ENCODE measurements at regions not wholly inside any gene's neighbourhood (a gene's known extent, or its start where the extent isn't known, plus 50 kb on each side); places are given as distances from the start of the nearest gene placed in this dataset.

DNA sequence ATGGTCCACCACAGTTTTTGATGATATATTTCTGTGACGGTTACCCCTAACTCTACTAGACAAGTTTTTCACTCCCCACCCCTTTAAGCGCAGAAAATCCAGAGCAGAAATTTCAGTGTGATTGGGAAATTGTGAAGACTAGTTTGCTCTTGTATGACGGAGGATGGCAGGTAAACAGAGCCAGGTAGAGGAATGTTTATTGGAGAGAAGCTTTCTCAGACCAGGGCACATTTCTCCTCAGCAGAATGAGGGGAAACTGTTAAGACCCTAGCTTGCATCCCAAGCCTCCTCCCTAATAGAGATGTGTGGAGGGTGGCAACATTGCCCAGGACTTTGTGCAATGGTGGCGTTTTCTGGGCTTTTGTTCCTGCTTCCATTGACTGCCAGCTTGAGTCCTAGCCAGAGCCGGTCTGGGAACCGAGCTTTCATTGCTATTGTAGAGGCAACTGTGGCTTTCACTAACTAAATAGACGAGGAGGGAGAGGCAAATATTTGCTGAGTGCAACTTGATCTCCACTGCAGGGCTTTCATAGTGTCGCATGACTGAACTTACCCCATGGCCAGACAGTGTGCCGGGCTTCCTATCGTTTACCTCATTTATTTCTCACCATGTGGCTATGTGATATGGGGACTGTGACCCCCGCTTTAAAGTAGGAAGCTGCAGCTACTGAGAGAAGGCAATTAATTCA is 159.6 kb upstream of the MPHOSPH6 start (continued):
- TF ChIP-seq, protein P1, sequence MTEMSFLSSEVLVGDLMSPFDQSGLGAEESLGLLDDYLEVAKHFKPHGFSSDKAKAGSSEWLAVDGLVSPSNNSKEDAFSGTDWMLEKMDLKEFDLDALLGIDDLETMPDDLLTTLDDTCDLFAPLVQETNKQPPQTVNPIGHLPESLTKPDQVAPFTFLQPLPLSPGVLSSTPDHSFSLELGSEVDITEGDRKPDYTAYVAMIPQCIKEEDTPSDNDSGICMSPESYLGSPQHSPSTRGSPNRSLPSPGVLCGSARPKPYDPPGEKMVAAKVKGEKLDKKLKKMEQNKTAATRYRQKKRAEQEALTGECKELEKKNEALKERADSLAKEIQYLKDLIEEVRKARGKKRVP (CRISPR knock-in tag; IDR thresholded peaks at IDR 0.05), result peak in 1 of 2 experiments; percentile 95; a peak in 2 of 4 replicates
- TF ChIP-seq ZNF207 (IDR thresholded peaks at IDR 0.05; ENCODE audit: borderline replicate concordance) (no peak), CBX1 (IDR thresholded peaks at IDR 0.05; ENCODE audit: low read depth) (peak; percentile 33), ZIK1 (CRISPR knock-in tag; IDR thresholded peaks at IDR 0.05; ENCODE audit: borderline replicate concordance, low read depth) (no peak), JUNB (CRISPR knock-in tag; IDR thresholded peaks at IDR 0.05; ENCODE audit: borderline replicate concordance) (no peak), MXI1 (IDR thresholded peaks at IDR 0.05; ENCODE audit: borderline replicate concordance, low read depth, low read length) (0 out of 3 replicates have a peak, but pooled peaks have one; percentile 26), PHF21A (CRISPR knock-in tag; IDR thresholded peaks at IDR 0.05) (peak; percentile 25; the same call in 1 of the 2 replicates), ZNF34 (CRISPR knock-in tag; IDR thresholded peaks at IDR 0.05; ENCODE audit: borderline replicate concordance) (0 out of 2 replicates have a peak, but pooled peaks have one; percentile 65), ZNF644 (CRISPR knock-in tag; IDR thresholded peaks at IDR 0.05; ENCODE audit: low read depth) (peak; percentile 96), TAF1 (CRISPR knock-in tag; IDR thresholded peaks at IDR 0.05) (no peak), ZNF10 (CRISPR knock-in tag; IDR thresholded peaks at IDR 0.05; ENCODE audit: borderline replicate concordance, low read depth) (no peak)
- TF ChIP-seq, protein P2, sequence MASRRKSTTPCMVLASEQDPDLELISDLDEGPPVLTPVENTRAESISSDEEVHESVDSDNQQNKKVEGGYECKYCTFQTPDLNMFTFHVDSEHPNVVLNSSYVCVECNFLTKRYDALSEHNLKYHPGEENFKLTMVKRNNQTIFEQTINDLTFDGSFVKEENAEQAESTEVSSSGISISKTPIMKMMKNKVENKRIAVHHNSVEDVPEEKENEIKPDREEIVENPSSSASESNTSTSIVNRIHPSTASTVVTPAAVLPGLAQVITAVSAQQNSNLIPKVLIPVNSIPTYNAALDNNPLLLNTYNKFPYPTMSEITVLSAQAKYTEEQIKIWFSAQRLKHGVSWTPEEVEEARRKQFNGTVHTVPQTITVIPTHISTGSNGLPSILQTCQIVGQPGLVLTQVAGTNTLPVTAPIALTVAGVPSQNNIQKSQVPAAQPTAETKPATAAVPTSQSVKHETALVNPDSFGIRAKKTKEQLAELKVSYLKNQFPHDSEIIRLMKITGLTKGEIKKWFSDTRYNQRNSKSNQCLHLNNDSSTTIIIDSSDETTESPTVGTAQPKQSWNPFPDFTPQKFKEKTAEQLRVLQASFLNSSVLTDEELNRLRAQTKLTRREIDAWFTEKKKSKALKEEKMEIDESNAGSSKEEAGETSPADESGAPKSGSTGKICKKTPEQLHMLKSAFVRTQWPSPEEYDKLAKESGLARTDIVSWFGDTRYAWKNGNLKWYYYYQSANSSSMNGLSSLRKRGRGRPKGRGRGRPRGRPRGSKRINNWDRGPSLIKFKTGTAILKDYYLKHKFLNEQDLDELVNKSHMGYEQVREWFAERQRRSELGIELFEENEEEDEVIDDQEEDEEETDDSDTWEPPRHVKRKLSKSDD (CRISPR knock-in tag; IDR thresholded peaks at IDR 0.05; ENCODE audit: low read depth), result no peak
- TF ChIP-seq, protein P3, sequence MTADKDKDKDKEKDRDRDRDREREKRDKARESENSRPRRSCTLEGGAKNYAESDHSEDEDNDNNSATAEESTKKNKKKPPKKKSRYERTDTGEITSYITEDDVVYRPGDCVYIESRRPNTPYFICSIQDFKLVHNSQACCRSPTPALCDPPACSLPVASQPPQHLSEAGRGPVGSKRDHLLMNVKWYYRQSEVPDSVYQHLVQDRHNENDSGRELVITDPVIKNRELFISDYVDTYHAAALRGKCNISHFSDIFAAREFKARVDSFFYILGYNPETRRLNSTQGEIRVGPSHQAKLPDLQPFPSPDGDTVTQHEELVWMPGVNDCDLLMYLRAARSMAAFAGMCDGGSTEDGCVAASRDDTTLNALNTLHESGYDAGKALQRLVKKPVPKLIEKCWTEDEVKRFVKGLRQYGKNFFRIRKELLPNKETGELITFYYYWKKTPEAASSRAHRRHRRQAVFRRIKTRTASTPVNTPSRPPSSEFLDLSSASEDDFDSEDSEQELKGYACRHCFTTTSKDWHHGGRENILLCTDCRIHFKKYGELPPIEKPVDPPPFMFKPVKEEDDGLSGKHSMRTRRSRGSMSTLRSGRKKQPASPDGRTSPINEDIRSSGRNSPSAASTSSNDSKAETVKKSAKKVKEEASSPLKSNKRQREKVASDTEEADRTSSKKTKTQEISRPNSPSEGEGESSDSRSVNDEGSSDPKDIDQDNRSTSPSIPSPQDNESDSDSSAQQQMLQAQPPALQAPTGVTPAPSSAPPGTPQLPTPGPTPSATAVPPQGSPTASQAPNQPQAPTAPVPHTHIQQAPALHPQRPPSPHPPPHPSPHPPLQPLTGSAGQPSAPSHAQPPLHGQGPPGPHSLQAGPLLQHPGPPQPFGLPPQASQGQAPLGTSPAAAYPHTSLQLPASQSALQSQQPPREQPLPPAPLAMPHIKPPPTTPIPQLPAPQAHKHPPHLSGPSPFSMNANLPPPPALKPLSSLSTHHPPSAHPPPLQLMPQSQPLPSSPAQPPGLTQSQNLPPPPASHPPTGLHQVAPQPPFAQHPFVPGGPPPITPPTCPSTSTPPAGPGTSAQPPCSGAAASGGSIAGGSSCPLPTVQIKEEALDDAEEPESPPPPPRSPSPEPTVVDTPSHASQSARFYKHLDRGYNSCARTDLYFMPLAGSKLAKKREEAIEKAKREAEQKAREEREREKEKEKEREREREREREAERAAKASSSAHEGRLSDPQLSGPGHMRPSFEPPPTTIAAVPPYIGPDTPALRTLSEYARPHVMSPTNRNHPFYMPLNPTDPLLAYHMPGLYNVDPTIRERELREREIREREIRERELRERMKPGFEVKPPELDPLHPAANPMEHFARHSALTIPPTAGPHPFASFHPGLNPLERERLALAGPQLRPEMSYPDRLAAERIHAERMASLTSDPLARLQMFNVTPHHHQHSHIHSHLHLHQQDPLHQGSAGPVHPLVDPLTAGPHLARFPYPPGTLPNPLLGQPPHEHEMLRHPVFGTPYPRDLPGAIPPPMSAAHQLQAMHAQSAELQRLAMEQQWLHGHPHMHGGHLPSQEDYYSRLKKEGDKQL (CRISPR knock-in tag; IDR thresholded peaks at IDR 0.05; ENCODE audit: low read depth), result no peak; the same call in 1 of the 2 replicates
- TF ChIP-seq, protein P4, sequence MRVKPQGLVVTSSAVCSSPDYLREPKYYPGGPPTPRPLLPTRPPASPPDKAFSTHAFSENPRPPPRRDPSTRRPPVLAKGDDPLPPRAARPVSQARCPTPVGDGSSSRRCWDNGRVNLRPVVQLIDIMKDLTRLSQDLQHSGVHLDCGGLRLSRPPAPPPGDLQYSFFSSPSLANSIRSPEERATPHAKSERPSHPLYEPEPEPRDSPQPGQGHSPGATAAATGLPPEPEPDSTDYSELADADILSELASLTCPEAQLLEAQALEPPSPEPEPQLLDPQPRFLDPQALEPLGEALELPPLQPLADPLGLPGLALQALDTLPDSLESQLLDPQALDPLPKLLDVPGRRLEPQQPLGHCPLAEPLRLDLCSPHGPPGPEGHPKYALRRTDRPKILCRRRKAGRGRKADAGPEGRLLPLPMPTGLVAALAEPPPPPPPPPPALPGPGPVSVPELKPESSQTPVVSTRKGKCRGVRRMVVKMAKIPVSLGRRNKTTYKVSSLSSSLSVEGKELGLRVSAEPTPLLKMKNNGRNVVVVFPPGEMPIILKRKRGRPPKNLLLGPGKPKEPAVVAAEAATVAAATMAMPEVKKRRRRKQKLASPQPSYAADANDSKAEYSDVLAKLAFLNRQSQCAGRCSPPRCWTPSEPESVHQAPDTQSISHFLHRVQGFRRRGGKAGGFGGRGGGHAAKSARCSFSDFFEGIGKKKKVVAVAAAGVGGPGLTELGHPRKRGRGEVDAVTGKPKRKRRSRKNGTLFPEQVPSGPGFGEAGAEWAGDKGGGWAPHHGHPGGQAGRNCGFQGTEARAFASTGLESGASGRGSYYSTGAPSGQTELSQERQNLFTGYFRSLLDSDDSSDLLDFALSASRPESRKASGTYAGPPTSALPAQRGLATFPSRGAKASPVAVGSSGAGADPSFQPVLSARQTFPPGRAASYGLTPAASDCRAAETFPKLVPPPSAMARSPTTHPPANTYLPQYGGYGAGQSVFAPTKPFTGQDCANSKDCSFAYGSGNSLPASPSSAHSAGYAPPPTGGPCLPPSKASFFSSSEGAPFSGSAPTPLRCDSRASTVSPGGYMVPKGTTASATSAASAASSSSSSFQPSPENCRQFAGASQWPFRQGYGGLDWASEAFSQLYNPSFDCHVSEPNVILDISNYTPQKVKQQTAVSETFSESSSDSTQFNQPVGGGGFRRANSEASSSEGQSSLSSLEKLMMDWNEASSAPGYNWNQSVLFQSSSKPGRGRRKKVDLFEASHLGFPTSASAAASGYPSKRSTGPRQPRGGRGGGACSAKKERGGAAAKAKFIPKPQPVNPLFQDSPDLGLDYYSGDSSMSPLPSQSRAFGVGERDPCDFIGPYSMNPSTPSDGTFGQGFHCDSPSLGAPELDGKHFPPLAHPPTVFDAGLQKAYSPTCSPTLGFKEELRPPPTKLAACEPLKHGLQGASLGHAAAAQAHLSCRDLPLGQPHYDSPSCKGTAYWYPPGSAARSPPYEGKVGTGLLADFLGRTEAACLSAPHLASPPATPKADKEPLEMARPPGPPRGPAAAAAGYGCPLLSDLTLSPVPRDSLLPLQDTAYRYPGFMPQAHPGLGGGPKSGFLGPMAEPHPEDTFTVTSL (CRISPR knock-in tag; IDR thresholded peaks at IDR 0.05; ENCODE audit: borderline replicate concordance), result peak; percentile 82
